ENCODE measurements at regions not wholly inside any gene's neighbourhood (a gene's known extent, or its start where the extent isn't known, plus 50 kb on each side); places are given as distances from the start of the nearest gene placed in this dataset.

- TF ChIP-seq CTCF (IDR thresholded peaks at IDR 0.05; ENCODE audit: low read depth, low read length) (no peak), EZH2phosphoT487 (IDR thresholded peaks at IDR 0.05; ENCODE audit: low read depth) (no peak)
These were observed 50.4 kb upstream of the NFE2L3 start for GRCh38 chr7:26101361-26102151.

Data from OCI-LY3 (cell line).